Hepatocyte (in vitro differentiated cells): ENCODE measurements at regions not wholly inside any gene's neighbourhood (a gene's known extent, or its start where the extent isn't known, plus 50 kb on each side); places are given as distances from the start of the nearest gene placed in this dataset.

Source experiments
- DNase-seq: peaks from one replicate; pipeline ENCODE4 v3.0.0-alpha.2; 2016; ENCODE audit warnings: low spot score
- H2AFZ ChIP-seq: fragments of 200-600 bp; sonication (generic); 2 replicates; pipeline ENCODE4 v1.6.0; 2016; ENCODE audit warnings: antibody characterized with exemption, mild to moderate bottlenecking
- H3K27ac ChIP-seq: fragments of 200-600 bp; sonication (generic); 2 replicates; pipeline ENCODE4 v1.5.1; 2016; ENCODE audit warnings: mild to moderate bottlenecking
- H3K27me3 ChIP-seq: fragments of 200-600 bp; sonication (generic); 2 replicates; pipeline ENCODE4 v1.6.1; 2016
- H3K36me3 ChIP-seq: fragments of 200-600 bp; sonication (generic); replicated peaks from 2 replicates; pipeline ENCODE4 v1.5.1; 2016; ENCODE audit warnings: low read depth; ENCODE audit not compliant: insufficient read depth
- H3K4me1 ChIP-seq: fragments of 200-600 bp; sonication (generic); 2 replicates; pipeline ENCODE4 v1.5.1; 2016; ENCODE audit warnings: mild to moderate bottlenecking, moderate library complexity; ENCODE audit not compliant: insufficient read depth
- H3K4me2 ChIP-seq: fragments of 200-600 bp; sonication (generic); 2 replicates; pipeline ENCODE4 v1.6.0; 2016
- H3K4me3 ChIP-seq: fragments of 200-600 bp; sonication (generic); 2 replicates; pipeline ENCODE4 v1.5.1; 2016; ENCODE audit warnings: mild to moderate bottlenecking
- H3K79me2 ChIP-seq: fragments of 200-600 bp; sonication (generic); 2 replicates; pipeline ENCODE4 v1.6.0; 2017; ENCODE audit warnings: mild to moderate bottlenecking
- H3K9me2 ChIP-seq: fragments of 200-600 bp; sonication (generic); replicated peaks from 2 replicates; pipeline ENCODE4 v1.6.0; 2017; ENCODE audit warnings: mild to moderate bottlenecking; ENCODE audit not compliant: insufficient read depth
- H3K9me3 ChIP-seq: fragments of 200-600 bp; sonication (generic); 2 replicates; pipeline ENCODE4 v1.5.1; 2016; ENCODE audit warnings: low read depth, mild to moderate bottlenecking
- H4K20me1 ChIP-seq: fragments of 200-600 bp; sonication (generic); 2 replicates; pipeline ENCODE4 v1.6.0; 2016; ENCODE audit warnings: mild to moderate bottlenecking; ENCODE audit not compliant: insufficient read depth, poor library complexity, severe bottlenecking
- CTCF ChIP-seq: fragments of 200-600 bp; sonication (generic); IDR thresholded peaks from 2 replicates; pipeline ENCODE4 v1.5.1; 2016; ENCODE audit warnings: antibody characterized with exemption, mild to moderate bottlenecking; ENCODE audit not compliant: poor library complexity
- EZH2 ChIP-seq: fragments of 200-600 bp; sonication (generic); IDR thresholded peaks from 2 replicates; pipeline ENCODE4 v1.6.1; 2016; ENCODE audit warnings: antibody characterized with exemption, mild to moderate bottlenecking, borderline replicate concordance
- EZH2phosphoT487 ChIP-seq: fragments of 200-600 bp; sonication (generic); IDR thresholded peaks from one replicate; pipeline ENCODE4 v1.6.1; 2018; ENCODE audit warnings: antibody characterized with exemption, mild to moderate bottlenecking, low read depth, moderate library complexity; ENCODE audit not compliant: unreplicated experiment, severe bottlenecking
- WGBS: methylation state at CpG from one replicate; pipeline ENCODE4 v1.1.6; 2016; ENCODE audit warnings: low lambda C conversion rate; ENCODE audit errors: missing lambda C conversion rate; 5-methylcytosine and 5-hydroxymethylcytosine counted together

GRCh38 chr1:214977110-214977509, 105.4 kb upstream of the KCNK2 start:
- H3K27me3 ChIP-seq: no peaks in the 10 kb centered on the region
- 61% methylated on average over 3 of the region's 3 CpGs for WGBS
- no peaks in the 10 kb centered on the region for H3K36me3 ChIP-seq
- TF ChIP-seq EZH2 (no peak), EZH2phosphoT487 (no peak), CTCF (no peak)
- H3K9me2 ChIP-seq: no peaks in the 10 kb centered on the region
- no peak overlapping the region for H2AFZ ChIP-seq
- H3K79me2 ChIP-seq: no peaks in the 10 kb centered on the region
- no peak for DNase-seq
- no peak overlapping the region for H3K4me3 ChIP-seq
- no peaks in the 10 kb centered on the region for H3K9me3 ChIP-seq
- H4K20me1 ChIP-seq: no peaks in the 10 kb centered on the region
- H3K27ac ChIP-seq: no peak overlapping the region
- H3K4me2 ChIP-seq: no peak overlapping the region
- H3K4me1 ChIP-seq: no peaks in the 10 kb centered on the region

- no peak overlapping the region for H3K27ac ChIP-seq
- TF ChIP-seq EZH2 (no peak), EZH2phosphoT487 (no peak), CTCF (no peak)
- no peak overlapping the region for H2AFZ ChIP-seq
- H3K9me2 ChIP-seq: no peaks in the 10 kb centered on the region
- H3K4me1 ChIP-seq: no peaks in the 10 kb centered on the region
- no peak overlapping the region for H3K4me3 ChIP-seq
- H3K36me3 ChIP-seq: no peaks in the 10 kb centered on the region
- no peaks in the 10 kb centered on the region for H3K9me3 ChIP-seq
- WGBS: 77% methylated on average over 6 of the region's 6 CpGs
- no peak for DNase-seq
- H3K27me3 ChIP-seq: no peaks in the 10 kb centered on the region
- H3K79me2 ChIP-seq: no peaks in the 10 kb centered on the region
- H4K20me1 ChIP-seq: no peaks in the 10 kb centered on the region
- H3K4me2 ChIP-seq: no peak overlapping the region
Observed at GRCh38 chr1:214977700-214978374, 104.7 kb upstream of the KCNK2 start.

- Histone ChIP-seq H3K79me2 (no peaks in the 10 kb centered on the region), H2AFZ (no peak overlapping the region), H4K20me1 (no peaks in the 10 kb centered on the region), H3K27me3 (no peaks in the 10 kb centered on the region), H3K27ac (no peak overlapping the region), H3K4me2 (no peak overlapping the region), H3K4me3 (no peak overlapping the region), H3K36me3 (no peaks in the 10 kb centered on the region), H3K9me2 (no peaks in the 10 kb centered on the region), H3K4me1 (no peaks in the 10 kb centered on the region), H3K9me3 (no peaks in the 10 kb centered on the region)
- WGBS: 100% methylated on average over 1 of the region's 1 CpG
- no peak for TF ChIP-seq EZH2phosphoT487
- TF ChIP-seq CTCF: no peak
- TF ChIP-seq EZH2: no peak
- DNase-seq: no peak
Observed at GRCh38 chr1:214979191-214979590, 103.3 kb upstream of the KCNK2 start.

GRCh38 chr1:214980921-214981320, 101.6 kb upstream of the KCNK2 start:
- 90% methylated on average over 7 of the region's 7 CpGs for WGBS
- Histone ChIP-seq H3K9me2 (no peaks in the 10 kb centered on the region), H2AFZ (no peak overlapping the region), H3K9me3 (no peaks in the 10 kb centered on the region), H3K27ac (no peak overlapping the region), H3K4me1 (no peaks in the 10 kb centered on the region), H3K27me3 (no peaks in the 10 kb centered on the region), H3K4me2 (no peak overlapping the region), H3K4me3 (no peak overlapping the region), H3K79me2 (no peaks in the 10 kb centered on the region), H4K20me1 (no peaks in the 10 kb centered on the region), H3K36me3 (no peaks in the 10 kb centered on the region)
- TF ChIP-seq EZH2: no peak
- TF ChIP-seq EZH2phosphoT487: no peak
- no peak for TF ChIP-seq CTCF
- no peak for DNase-seq
